ENCODE measurements at regions not wholly inside any gene's neighbourhood (a gene's known extent, or its start where the extent isn't known, plus 50 kb on each side); places are given as distances from the start of the nearest gene placed in this dataset.
A peak's percentile ranks its signal among the peaks of the same experiment; 100 is the strongest.
"Not testable (repeated sequence)": the region's sequence is repeated elsewhere in the genome, so short reads cannot be mapped to it uniquely, and the experiment has no call there.

DNA sequence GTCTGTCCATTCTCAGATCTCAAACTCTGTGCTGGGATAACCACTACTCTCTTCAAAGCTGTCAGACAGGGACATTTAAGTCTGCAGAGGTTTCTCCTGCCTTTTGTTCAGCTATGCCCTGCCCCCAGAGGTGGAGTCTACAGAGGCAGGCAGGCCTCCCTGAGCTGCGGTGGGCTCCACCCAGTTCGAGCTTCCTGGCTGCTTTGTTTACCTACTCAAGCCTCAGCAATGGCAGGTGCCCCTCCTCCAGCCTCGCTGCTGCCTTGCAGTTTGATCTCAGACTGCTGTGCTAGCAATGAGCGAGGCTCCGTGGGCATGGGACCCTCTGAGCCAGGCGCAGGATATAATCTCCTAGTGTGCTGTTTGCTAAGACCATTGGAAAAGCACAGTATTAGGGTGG is 53.1 kb upstream of the HUNK start:
- WGBS, 10 experiments, result no CpG with 5 or more reads among the region's 6 CpGs
- H3K27ac ChIP-seq; in situ Hi-C loops (cut with MboI; ENCODE audit: low pct_unique_long_range_greater_than_20kb in 2 of 9, low sequenced_read_pairs in 9 of 9, unreplicated experiment in 9 of 9); H3K4me1 ChIP-seq (replicated peaks in 1 of 2); ATAC-seq (replicated peaks in 6 of 8); H3K4me3 ChIP-seq: not testable (repeated sequence)

DNA sequence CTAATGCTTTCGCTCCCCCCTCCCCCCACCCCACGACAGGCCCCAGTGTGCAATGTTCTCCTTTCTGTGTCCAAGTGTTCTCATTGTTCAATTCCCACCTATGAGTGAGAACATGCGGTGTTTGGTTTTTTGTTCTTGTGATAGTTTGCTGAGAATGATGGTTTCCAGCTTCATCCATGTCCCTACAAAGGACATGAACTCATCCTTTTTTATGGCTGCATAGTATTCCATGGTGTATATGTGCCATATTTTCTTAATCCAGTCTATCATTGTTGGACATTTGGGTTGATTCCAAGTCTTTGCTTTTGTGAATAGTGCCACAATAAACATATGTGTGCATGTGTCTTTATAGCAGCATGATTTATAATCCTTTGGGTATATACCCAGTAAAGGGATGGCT is 58.5 kb upstream of the HUNK start:
- H3K4me1 ChIP-seq (replicated peaks in 1 of 2); ATAC-seq (replicated peaks in 6 of 8); H3K27ac ChIP-seq; in situ Hi-C loops (cut with MboI; ENCODE audit: low pct_unique_long_range_greater_than_20kb in 2 of 9, low sequenced_read_pairs in 9 of 9, unreplicated experiment in 9 of 9); H3K4me3 ChIP-seq: not testable (repeated sequence)
- 80% methylated on average over 1 of the region's 3 CpGs; no CpG with 5 or more reads in 9 of the 10 experiments for WGBS, 10 experiments

DNA sequence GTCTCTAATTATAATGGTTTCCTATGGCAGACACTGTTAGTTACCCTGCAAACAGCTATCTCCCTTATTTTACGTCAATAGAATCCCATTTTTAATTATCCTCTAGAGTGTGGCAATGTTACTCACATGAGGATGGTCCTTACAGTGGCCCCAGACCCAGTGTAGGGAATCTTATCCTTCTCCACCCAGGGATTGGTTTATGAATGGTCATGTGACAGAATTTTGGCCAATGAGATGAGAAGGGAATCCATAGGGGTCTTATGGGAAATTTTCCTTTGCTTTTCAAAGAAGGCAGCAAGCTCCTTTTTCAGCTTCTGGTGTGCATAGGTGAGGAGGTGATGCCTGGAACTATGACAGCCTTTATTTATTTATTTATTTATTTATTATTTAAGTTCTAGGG is 59.0 kb upstream of the HUNK start:
- in situ Hi-C loops (cut with MboI; ENCODE audit: low pct_unique_long_range_greater_than_20kb in 2 of 9, low sequenced_read_pairs in 9 of 9, unreplicated experiment in 9 of 9), result no loop called here
- 17 to 100% (median 100%) methylated on average over 1 of the region's 1 CpG; no CpG with 5 or more reads in 3 of the 10 experiments for WGBS, 10 experiments
- H3K27ac ChIP-seq, result no peak overlapping the region
- no peaks in the 10 kb centered on the region for H3K4me1 ChIP-seq (replicated peaks in 1 of 2)
- H3K4me3 ChIP-seq, result no peak overlapping the region
- ATAC-seq (replicated peaks in 6 of 8), result no peak

DNA sequence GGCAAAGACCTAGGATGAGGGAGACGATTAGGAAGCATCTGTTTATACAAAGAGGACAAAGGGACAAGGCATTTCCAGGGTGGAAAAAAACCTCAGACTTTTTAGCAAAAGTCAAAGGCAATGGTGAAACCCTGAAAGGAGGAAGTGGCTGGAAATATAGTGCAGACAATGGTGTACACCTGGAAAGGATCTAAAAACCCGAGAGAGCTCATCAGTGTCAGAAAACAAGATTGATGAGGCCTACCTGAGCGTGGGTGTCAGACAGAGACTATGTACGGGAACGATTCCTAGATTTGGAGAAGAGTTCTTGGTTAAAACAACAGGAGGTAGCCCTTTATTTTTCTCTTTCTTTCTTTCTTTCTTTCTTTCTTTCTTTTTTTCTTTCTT is 68.8 kb upstream of the HUNK start:
- WGBS, 10 experiments, result 7 to 91% (median 57%) methylated on average over 1 to 5 of the region's 5 CpGs; no CpG with 5 or more reads in 2 of the 10 experiments
- in situ Hi-C loops (cut with MboI; ENCODE audit: low pct_unique_long_range_greater_than_20kb in 2 of 9, low sequenced_read_pairs in 9 of 9, unreplicated experiment in 9 of 9), result no loop called here
- Histone ChIP-seq H3K4me1 (replicated peaks in 1 of 2) (peaks cover 27 to 37% of the 10 kb centered on the region in 2 donors), H3K27ac (no peak overlapping the region), H3K4me3 (no peak overlapping the region)
- no peak for ATAC-seq (replicated peaks in 6 of 8)

DNA sequence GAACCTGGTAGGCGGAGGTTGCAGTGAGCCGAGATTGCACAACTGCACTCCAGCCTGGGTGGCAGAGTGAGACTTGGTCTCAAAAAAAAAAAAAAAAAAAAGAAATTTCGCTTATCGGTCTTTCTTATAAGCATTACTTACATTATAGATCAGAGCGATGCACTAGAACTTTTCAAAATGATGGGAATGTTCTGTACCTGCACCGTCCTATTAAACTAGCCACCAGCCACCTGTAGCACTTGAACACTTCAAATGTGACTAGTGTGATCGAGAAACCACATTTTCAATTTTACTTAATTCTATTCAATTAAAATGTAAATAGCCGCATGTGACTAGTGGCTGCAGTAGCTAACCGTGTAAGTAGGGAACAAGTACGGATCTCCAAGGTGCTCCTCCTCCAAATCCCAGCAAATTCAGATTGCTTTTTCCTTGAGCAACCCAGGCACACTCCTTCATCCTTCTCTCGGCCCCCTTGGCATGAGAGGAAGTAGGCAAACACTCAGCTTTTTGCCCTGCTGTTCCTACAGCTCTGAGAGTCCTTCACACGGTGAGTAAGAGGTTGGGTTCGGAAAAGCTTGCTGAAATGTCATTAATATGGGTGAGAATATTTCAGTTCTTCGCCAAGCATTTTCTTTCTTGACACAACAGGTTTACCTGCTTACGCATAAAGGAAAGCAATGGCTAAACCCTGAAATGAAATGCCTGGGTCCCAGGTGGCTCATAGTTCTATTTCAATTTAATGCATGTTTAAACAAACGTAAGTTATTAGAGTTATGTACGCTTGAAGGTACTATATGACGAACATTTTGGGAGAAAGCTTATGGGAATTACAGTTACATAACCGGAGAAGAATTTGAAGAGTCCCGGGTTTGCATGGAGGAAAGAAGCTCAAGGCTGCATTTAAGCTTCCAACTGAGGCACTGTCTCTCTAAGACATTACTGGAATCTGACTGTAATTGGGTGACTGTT is 69.5 kb upstream of the HUNK start:
- no peak for ATAC-seq (replicated peaks in 6 of 8)
- in situ Hi-C loops (cut with MboI; ENCODE audit: low pct_unique_long_range_greater_than_20kb in 2 of 9, low sequenced_read_pairs in 9 of 9, unreplicated experiment in 9 of 9), result no loop called here
- Histone ChIP-seq H3K4me3 (no peak overlapping the region), H3K27ac (no peak overlapping the region), H3K4me1 (replicated peaks in 1 of 2) (peaks cover 34 to 43% of the 10 kb centered on the region in 2 donors)
- WGBS, 10 experiments, result 59 to 92% (median 82%) methylated on average over 6 to 15 of the region's 20 CpGs

DNA sequence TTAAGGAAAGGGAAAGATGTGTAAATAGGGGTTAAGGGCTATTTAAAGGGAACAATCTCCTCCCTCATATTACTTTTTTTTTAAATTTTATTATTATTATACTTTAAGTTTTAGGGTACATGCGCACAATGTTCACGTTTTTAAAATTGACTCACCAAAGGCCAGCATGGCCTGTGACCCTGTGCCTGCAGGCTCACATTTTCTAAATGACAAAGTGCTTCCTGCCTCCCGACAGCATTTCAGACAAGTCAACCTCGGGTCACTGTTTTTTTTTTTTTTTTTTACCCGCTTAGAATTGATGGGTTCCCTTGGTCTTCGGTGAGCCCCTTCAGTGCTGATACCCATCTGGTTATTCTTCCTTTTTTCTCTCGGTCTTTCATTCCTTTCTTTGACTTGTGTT is 70.4 kb upstream of the SCAF4 start:
- peaks cover 34 to 45% of the 10 kb centered on the region in 2 donors for H3K4me1 ChIP-seq (replicated peaks in 1 of 2)
- no peak for ATAC-seq (replicated peaks in 6 of 8)
- no peak overlapping the region for H3K4me3 ChIP-seq
- in situ Hi-C loops (cut with MboI; ENCODE audit: low pct_unique_long_range_greater_than_20kb in 2 of 9, low sequenced_read_pairs in 9 of 9, unreplicated experiment in 9 of 9), result no loop called here
- 10 to 68% (median 23%) methylated on average over 2 to 7 of the region's 7 CpGs for WGBS, 10 experiments
- H3K27ac ChIP-seq, result no peak overlapping the region

DNA sequence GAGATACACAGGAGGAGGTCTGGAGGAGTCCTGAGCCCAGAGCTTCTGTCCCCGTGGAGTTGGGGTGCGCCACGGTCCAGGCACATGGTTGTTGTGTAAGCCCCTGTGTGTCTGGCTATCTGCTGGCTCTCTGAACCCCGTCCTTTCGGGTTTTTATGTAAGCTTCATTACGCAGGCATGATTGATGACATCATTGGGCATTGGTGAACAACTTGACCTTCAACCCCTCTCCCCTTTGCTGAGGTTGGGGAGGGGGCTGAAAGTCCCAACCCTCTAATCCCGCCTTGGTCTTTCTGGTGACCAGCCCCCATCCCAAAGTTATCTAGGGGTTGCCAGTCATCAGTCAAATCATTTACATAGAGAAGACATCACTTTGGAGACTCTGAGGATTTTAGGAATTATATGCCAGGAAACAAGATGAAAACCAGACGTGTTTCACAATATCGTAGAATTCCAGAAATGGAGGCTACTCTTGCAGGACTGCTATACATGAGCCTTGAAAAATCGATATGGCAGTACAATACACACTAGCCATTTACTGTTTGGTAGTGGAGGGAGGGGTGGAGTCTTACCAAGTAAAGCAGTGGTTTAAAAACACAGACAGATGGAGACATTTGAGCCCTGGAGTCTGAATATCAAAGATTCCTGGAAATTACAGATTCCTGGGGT is 69.8 kb upstream of the SCAF4 start:
- Histone ChIP-seq H3K27ac (peak overlapping the region in 1 of 2 donors; percentile 24), H3K4me1 (replicated peaks in 1 of 2) (peaks cover 34 to 45% of the 10 kb centered on the region in 2 donors), H3K4me3 (no peak overlapping the region)
- in situ Hi-C loops (cut with MboI; ENCODE audit: low pct_unique_long_range_greater_than_20kb in 2 of 9, low sequenced_read_pairs in 9 of 9, unreplicated experiment in 9 of 9), result no loop called here
- ATAC-seq (replicated peaks in 6 of 8), result peak in 1 of 8 experiments; percentile 49
- WGBS, 10 experiments, result 10 to 95% (median 50%) methylated on average over 1 to 7 of the region's 10 CpGs; no CpG with 5 or more reads in 3 of the 10 experiments

DNA sequence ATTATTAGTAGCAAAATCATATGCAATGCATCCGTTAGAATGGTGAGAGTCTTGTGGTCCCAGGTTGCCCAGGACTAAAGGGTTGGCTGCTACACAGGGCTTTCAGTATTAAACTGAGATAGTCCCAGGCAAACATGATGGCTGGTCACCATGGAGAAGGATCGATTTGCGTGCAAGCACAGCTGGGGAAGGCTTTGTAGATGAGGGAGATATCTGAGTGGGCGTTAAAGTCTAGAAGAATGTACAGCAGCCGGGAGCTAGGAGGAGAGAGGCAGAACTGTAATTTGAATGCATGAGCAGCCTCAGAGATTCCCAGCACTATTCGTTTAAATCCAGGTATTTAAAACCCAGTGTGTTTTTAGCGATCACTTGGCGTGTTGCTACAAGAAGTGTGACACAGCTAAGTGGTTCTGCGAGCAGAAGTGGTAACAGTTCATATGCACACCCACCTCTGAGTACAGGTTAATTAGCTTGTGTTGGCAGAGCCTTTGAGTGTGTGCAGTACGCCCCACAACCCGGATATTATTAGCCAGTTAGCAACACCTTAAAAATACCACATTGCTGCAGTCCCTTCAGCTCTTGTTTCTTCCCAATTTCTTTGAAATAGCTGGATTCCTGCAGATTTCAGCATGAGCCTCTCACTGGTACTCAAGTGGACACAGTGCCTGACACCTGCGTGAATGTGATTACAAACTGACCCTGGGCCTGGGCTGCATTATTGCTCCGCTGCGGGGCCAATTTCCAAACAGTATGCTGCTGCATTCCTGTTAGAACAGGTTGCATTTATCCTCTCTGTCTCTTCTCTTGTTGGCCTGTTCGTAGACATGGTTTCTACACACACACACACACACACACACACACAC is 67.2 kb upstream of the SCAF4 start:
- ATAC-seq (replicated peaks in 6 of 8), result peak; percentile 12 to 61 (median 54)
- WGBS, 10 experiments, result 32 to 90% (median 66%) methylated on average over 1 to 10 of the region's 15 CpGs; no CpG with 5 or more reads in 2 of the 10 experiments
- peaks cover 34 to 45% of the 10 kb centered on the region in 2 donors for H3K4me1 ChIP-seq (replicated peaks in 1 of 2)
- in situ Hi-C loops (cut with MboI; ENCODE audit: low pct_unique_long_range_greater_than_20kb in 2 of 9, low sequenced_read_pairs in 9 of 9, unreplicated experiment in 9 of 9), result loop anchor here in 5 of 9 experiments (10.0 to 25.0 kb wide), 2 partner anchors 66 to 463 kb away; no protein-coding TSS in a partner anchor
- no peak overlapping the region for H3K4me3 ChIP-seq
- H3K27ac ChIP-seq, result peak overlapping the region in 1 of 2 donors; percentile 15

DNA sequence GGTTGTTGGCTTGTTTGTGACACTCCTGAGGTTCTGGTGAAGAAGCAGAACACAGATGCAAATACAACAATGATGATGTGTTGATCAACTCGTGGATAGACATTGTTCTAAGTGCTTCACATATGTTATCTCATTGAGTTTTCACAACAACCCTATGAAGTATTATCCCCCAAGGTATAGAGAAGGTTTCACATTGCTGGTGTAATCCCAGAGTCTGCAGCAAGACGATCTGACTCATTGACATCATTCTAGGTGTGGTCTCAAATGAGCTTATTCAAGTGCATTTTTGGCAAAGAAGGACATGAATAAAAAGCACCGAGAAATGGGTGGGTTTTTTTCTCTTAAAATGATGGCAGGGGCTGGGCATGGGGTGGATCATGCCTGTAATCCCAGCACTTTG is 64.1 kb upstream of the SCAF4 start:
- H3K4me1 ChIP-seq (replicated peaks in 1 of 2), result peaks cover 23 to 27% of the 10 kb centered on the region in 2 donors
- peak in 3 of 8 experiments; percentile 80 to 93 (median 84) for ATAC-seq (replicated peaks in 6 of 8)
- no peak overlapping the region for H3K27ac ChIP-seq
- no peak overlapping the region for H3K4me3 ChIP-seq
- WGBS, 10 experiments, result 0 to 81% (median 0%) methylated on average over 1 to 3 of the region's 3 CpGs; no CpG with 5 or more reads in 3 of the 10 experiments
- in situ Hi-C loops (cut with MboI; ENCODE audit: low pct_unique_long_range_greater_than_20kb in 2 of 9, low sequenced_read_pairs in 9 of 9, unreplicated experiment in 9 of 9), result loop anchor here in 5 of 9 experiments (10.0 to 25.0 kb wide), 2 partner anchors 69 to 466 kb away; no protein-coding TSS in a partner anchor

DNA sequence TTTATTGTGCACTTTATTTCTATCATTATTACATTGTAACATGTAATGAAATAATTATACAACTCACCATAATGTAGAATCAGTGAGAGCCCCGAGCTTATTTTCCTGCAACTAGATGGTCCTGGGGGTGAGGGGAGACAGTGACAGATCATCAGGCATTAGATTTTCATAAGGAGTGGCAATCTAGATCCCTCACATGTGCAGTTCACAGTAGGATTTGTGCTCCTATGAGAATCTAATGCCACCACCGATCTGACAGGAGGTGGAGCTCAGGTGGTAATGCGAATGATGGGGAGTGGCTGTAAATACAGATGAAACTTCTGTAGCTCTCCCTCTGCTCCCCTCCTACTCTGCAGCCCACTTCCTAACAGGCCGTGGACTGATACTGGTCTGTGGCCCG is 58.5 kb upstream of the SCAF4 start:
- H3K4me3 ChIP-seq; H3K27ac ChIP-seq; H3K4me1 ChIP-seq (replicated peaks in 1 of 2); ATAC-seq (replicated peaks in 6 of 8): not testable (repeated sequence)
- 54 to 100% (median 93%) methylated on average over 1 to 5 of the region's 5 CpGs; no CpG with 5 or more reads in 3 of the 10 experiments for WGBS, 10 experiments
- in situ Hi-C loops (cut with MboI; ENCODE audit: low pct_unique_long_range_greater_than_20kb in 2 of 9, low sequenced_read_pairs in 9 of 9, unreplicated experiment in 9 of 9), result loop anchor here in 5 of 9 experiments (10.0 to 25.0 kb wide), 2 partner anchors 74 to 472 kb away; no protein-coding TSS in a partner anchor

DNA sequence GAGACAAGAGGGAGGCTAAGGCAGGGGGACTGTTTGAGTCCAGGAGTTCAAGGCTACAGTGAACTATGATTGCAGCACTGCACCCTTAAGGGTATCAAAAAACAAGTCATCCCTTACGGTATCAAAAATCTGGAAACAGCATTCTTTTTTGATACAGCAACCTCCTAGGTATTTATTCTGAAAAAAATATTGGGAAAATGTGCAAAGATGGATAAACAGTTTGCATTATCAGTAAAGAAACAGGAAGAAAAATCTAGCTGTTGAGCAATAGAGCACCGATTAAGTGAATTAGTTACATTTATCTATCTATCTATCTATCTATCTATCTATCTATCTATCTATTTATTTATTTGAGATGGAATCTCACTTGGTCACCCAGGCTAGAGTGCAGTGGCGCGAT is 56.7 kb upstream of the SCAF4 start:
- Histone ChIP-seq H3K27ac (no peak overlapping the region), H3K4me3 (no peak overlapping the region), H3K4me1 (replicated peaks in 1 of 2) (no peaks in the 10 kb centered on the region)
- ATAC-seq (replicated peaks in 6 of 8), result no peak
- in situ Hi-C loops (cut with MboI; ENCODE audit: low pct_unique_long_range_greater_than_20kb in 2 of 9, low sequenced_read_pairs in 9 of 9, unreplicated experiment in 9 of 9), result loop anchor here in 5 of 9 experiments (25.0 kb wide), 1 partner anchor 474 kb away; no protein-coding TSS in a partner anchor
- 93 to 100% (median 98%) methylated on average over 1 to 4 of the region's 4 CpGs; no CpG with 5 or more reads in 2 of the 10 experiments for WGBS, 10 experiments

DNA sequence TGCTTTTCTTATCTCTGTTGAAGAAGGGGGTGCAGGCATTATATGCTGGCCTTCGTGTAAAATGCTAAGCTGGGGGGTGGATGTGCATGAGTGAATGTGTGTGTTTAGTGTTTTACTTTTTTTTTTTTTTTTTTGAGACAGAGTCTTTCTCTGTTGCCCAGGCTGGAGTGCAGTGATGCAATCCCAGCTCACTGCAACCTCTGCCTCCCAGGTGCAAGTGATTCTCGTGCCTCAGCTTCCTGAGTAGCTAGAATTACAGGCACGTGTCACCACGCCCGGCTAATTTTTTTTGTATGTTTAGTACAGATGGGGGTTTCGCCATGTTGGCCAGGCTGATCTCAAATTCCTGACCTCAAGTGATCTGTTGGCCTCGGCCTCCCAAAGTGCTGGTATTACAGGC is 55.8 kb upstream of the SCAF4 start:
- 48 to 100% (median 82%) methylated on average over 1 to 6 of the region's 7 CpGs; no CpG with 5 or more reads in 4 of the 10 experiments for WGBS, 10 experiments
- in situ Hi-C loops (cut with MboI; ENCODE audit: low pct_unique_long_range_greater_than_20kb in 2 of 9, low sequenced_read_pairs in 9 of 9, unreplicated experiment in 9 of 9), result loop anchor here in 5 of 9 experiments (25.0 kb wide), 1 partner anchor 475 kb away; no protein-coding TSS in a partner anchor
- not testable (repeated sequence) for H3K4me1 ChIP-seq (replicated peaks in 1 of 2); H3K4me3 ChIP-seq; H3K27ac ChIP-seq; ATAC-seq (replicated peaks in 6 of 8)
